Fibroblast of skin of left biceps (primary cell): ENCODE measurements at regions not wholly inside any gene's neighbourhood (a gene's known extent, or its start where the extent isn't known, plus 50 kb on each side); places are given as distances from the start of the nearest gene placed in this dataset.
"Not testable (repeated sequence)": the region's sequence is repeated elsewhere in the genome, so short reads cannot be mapped to it uniquely, and the experiment has no call there.

Source experiments
- DNase-seq, 2 experiments: peaks; one replicate each; pipeline ENCODE4 v3.0.0-alpha.2; 2013; ENCODE audit warnings: low read depth in 2 of 2

GRCh38 chr6:122859676-122860075 is 70.6 kb downstream of the SMPDL3A start:
- no peak for DNase-seq

GRCh38 chr6:122861594-122861993 is 72.5 kb downstream of the SMPDL3A start:
- DNase-seq: no peak

GRCh38 chr6:122868137-122868536 is 79.1 kb downstream of the SMPDL3A start:
- no peak for DNase-seq

- peak; percentile 1 to 4 for DNase-seq
Measured at GRCh38 chr6:122869437-122870024, 80.5 kb downstream of the SMPDL3A start.

- no peak for DNase-seq
Measured at GRCh38 chr6:122871079-122871478, 82.0 kb downstream of the SMPDL3A start.

GRCh38 chr6:122872311-122872710 is 83.3 kb downstream of the SMPDL3A start:
- DNase-seq: no peak

- no peak for DNase-seq
Measured at GRCh38 chr6:122877302-122877701, 88.2 kb downstream of the SMPDL3A start.

GRCh38 chr6:122878796-122879195 is 89.7 kb downstream of the SMPDL3A start:
- no peak for DNase-seq

GRCh38 chr6:122886481-122886880 is 97.4 kb downstream of the SMPDL3A start:
- no peak for DNase-seq

GRCh38 chr6:122887941-122888340 is 98.9 kb downstream of the SMPDL3A start:
- no peak for DNase-seq

- DNase-seq: not testable (repeated sequence)
Measured at GRCh38 chr6:122888680-122889079, 99.6 kb downstream of the SMPDL3A start.

GRCh38 chr6:122890250-122890649 is 101.2 kb downstream of the SMPDL3A start:
- no peak for DNase-seq

GRCh38 chr6:122894791-122895190 is 101.2 kb upstream of the CLVS2 start:
- DNase-seq: no peak

- DNase-seq: no peak
Measured at GRCh38 chr6:122902326-122902725, 93.7 kb upstream of the CLVS2 start.

- DNase-seq: no peak
Measured at GRCh38 chr6:122903266-122903915, 92.6 kb upstream of the CLVS2 start.

GRCh38 chr6:122904166-122904565 is 91.9 kb upstream of the CLVS2 start:
- DNase-seq: no peak

GRCh38 chr6:122913558-122913957 is 82.5 kb upstream of the CLVS2 start:
- DNase-seq: no peak

- DNase-seq: no peak
Measured at GRCh38 chr6:122918714-122919113, 77.3 kb upstream of the CLVS2 start.

- no peak for DNase-seq
Measured at GRCh38 chr6:122930252-122931180, 65.5 kb upstream of the CLVS2 start.

- DNase-seq: no peak
Measured at GRCh38 chr6:122931916-122932315, 64.1 kb upstream of the CLVS2 start.

- DNase-seq: not testable (repeated sequence)
Measured at GRCh38 chr6:122944936-122945335, 51.1 kb upstream of the CLVS2 start.
